H1 (cell line): ENCODE measurements at regions not wholly inside any gene's neighbourhood (a gene's known extent, or its start where the extent isn't known, plus 50 kb on each side); places are given as distances from the start of the nearest gene placed in this dataset.

Source experiments
- RFX5 ChIP-seq: IDR thresholded peaks from 2 replicates; pipeline ENCODE4 v1.6.1; 2011; ENCODE audit warnings: low read depth, low read length, improper control_type of control experiment, borderline replicate concordance
- SP1 ChIP-seq: IDR thresholded peaks from 2 replicates; pipeline ENCODE4 v1.6.1; 2011; ENCODE audit warnings: low read depth, low read length
- TCF12 ChIP-seq: IDR thresholded peaks from 2 replicates; pipeline ENCODE4 v1.6.1; 2011; ENCODE audit warnings: low read depth, mild to moderate bottlenecking, low read length

DNA sequence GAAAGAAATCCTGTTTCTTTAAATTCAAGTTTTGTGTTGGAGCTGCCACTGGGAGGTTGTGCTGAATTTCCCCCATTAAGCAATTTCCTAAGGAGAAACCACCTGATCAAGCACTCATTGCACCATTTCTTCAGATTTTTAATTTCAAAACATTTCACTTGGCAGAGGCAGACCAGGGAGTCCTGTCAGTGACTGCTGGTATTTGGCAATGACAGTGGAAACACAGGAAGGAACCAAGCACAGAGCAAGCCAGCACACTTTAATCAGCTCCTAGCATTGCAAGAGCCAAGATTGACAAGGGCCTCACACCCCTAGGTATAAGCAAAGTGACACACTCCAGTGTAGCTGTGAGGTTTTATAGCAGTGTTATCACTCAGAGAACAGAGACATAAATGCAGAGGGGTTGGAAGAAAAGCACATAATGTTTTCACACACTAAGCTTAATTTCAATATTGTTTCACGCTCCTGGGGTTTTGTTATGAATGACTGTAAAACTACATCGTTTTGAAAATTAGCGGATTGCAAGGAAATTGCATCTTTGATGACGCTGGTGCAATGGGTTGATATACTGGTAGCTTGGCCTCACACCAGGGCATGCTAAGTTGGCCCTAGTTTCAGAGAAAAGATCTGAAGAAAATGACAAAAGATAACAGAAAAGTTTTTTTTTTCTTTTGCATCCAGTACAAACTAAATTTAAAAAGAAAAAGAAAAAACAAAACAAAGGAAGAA is 768.4 kb downstream of the TFAP2A start (continued):
- TF ChIP-seq SP1 (no peak), RFX5 (no peak), TCF12 (no peak)
